NCI-H2227 (cell line): ENCODE measurements at regions not wholly inside any gene's neighbourhood (a gene's known extent, or its start where the extent isn't known, plus 50 kb on each side); places are given as distances from the start of the nearest gene placed in this dataset.

Experiments
- DNase-seq: peaks from one replicate; lab custom pipeline; 2025; ENCODE audit not compliant: unreplicated experiment; lab: John Stamatoyannopoulos, UW

GRCh38 chr1:78792756-78793155 is 143.1 kb downstream of the IFI44 start:
- DNase-seq = no peak

- DNase-seq = no peak
Observed at GRCh38 chr1:78797108-78797781, 147.6 kb downstream of the IFI44 start.

DNA sequence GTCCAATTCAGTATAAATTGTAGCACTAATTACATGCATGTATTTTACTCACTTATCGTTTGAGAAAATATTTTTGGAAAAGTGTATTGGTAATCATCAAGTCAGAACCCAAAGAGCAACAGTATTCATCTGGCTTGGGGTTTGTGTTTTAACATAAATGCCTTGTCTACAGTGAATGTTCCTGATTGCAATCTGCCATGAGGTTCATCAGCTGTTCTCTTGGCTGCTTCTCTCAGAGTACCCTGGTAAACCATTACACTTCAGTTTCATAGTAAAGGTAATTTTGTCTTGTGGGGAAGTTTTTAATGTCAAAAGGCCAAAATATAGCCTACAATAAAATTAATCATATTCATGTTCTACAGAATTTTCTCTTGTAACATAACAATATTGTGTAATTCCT is 150.3 kb downstream of the IFI44 start:
- DNase-seq = no peak

- DNase-seq = no peak
Observed at GRCh38 chr1:78814176-78814575, 164.5 kb downstream of the IFI44 start.

DNA sequence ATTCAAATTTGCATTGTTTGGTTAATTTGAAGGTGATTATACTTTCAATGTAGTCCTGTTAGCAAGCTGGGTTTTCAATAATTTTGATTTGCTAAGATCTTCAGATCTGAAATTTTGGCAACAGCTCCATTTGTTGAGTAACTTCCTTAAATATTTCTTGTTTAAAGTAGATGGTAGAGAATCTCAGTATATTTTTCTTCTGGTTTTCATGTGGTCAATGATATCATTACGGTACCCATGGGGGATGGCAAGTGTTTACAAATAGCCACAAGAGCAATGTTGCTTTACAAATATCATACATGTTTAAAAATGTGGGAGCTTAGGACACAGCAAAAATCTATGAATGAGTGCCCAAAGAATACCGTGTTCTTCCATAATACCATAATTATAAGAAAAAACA is 175.9 kb downstream of the IFI44 start:
- no peak for DNase-seq

- no peak for DNase-seq
Observed at GRCh38 chr1:78829644-78830043, 176.9 kb downstream of the ADGRL4 start.

DNA sequence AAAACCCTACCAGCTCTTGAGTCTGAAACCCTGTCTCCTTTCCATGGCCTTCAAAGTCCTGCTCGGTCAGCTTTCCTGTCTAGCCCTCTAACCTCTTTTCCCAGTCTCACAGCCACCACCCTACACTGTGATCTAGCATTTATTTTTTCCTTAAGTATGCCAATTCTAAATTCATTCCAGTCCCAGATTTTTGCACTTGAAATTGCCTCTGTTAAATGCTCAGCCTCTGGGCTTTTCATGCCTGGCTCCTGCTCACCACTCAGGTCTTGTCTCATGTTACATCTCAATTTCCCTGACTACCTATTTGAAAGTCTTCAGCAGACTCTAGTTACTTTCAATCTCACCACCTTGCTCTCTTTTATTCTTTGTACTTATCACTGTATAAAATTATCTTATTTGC is 176.2 kb downstream of the ADGRL4 start:
- no peak for DNase-seq

DNA sequence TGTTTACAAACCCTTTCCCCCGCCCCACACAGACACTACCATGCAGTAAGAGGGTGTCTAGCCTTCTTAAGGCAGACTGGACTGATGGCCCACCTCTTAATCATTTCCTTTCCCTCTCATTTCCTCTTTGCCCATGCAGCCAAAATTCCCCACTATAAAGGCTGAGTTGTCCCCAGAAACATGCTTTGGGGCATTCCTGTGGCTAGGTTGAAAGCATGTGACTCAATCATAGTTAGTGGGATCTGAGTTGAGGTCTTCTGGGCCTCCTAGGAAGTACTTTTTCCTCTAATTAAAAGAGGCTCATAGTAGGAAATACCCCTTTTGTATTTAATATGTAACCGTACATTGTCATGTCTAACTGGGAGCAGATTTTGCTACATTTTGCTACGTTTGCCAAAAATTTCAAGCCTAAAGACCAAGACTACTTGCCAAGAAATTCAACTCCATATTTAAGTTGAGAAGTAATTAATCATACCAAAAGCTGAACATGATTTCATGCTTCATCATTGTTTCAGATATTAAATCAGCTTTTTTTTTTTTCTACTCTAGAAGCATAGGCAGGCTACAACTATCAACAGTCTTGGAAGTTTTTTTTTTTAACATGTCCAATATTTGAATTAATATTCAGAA is 174.7 kb downstream of the ADGRL4 start:
- DNase-seq = no peak

- DNase-seq = no peak
Observed at GRCh38 chr1:78833491-78833890, 173.0 kb downstream of the ADGRL4 start.

- no peak for DNase-seq
Observed at GRCh38 chr1:78834201-78834741, 172.3 kb downstream of the ADGRL4 start.

- no peak for DNase-seq
Observed at GRCh38 chr1:78836726-78837125, 169.8 kb downstream of the ADGRL4 start.

DNA sequence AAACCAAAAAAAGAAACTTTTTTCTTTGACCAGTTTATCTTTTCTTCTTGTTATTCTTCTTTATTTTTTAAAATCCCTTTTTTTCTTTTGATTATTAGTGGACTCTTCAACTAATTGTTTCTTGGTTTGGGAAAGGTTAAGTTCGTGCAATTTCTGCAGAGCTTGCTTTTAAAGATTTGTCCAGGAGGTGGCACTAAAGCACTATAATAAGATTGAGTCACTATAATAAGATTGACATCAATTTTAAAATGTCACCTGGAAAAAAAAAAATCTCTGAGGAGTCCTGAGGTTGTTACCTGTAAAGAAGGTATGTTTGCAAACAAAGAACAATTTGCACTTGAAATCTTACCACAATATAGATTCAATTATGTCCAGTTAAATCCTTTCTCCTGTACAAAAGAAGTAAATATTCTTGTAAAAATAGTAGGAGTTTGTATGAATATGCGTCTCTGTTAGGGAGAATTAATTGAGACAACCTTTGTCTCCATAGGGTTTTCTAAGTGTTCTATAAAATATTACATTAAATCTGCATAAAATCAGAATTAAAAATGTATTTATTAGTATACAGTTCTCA is 166.7 kb downstream of the ADGRL4 start:
- DNase-seq = peak; percentile 2
